ENCODE measurements at regions not wholly inside any gene's neighbourhood (a gene's known extent, or its start where the extent isn't known, plus 50 kb on each side); places are given as distances from the start of the nearest gene placed in this dataset.

DNA sequence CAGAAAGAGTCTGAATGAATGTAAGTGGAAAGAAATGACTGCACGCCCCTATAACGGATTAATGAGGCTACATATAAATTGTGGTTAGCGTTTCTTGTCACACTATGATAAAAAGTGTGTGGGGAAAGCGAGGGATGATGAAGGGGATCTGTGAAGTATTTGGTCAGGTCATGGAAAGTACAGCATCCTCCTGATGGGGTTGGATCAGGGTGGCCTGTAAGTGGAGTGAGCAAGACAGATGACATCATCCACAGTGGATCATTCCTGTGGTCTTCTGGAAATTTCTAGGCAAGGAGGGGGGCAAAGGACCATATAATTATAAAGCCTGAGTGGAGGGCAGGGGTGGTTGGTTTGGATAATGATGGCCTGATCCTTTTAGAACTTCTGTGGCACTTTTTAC, 606.0 kb downstream of the INHBA start:
- Histone ChIP-seq H3K4me1 (no peaks in the 10 kb centered on the region), H3K9me3 (no peaks in the 10 kb centered on the region), H3K36me3 (no peaks in the 10 kb centered on the region), H3K27ac (no peak overlapping the region), H3K4me3 (no peak overlapping the region), H3K27me3 (no peaks in the 10 kb centered on the region)
- intact Hi-C loops (cut with DNase I), result no loop called here
- ATAC-seq (peak; percentile 66), DNase-seq (no peak)
- TF ChIP-seq, protein P1, sequence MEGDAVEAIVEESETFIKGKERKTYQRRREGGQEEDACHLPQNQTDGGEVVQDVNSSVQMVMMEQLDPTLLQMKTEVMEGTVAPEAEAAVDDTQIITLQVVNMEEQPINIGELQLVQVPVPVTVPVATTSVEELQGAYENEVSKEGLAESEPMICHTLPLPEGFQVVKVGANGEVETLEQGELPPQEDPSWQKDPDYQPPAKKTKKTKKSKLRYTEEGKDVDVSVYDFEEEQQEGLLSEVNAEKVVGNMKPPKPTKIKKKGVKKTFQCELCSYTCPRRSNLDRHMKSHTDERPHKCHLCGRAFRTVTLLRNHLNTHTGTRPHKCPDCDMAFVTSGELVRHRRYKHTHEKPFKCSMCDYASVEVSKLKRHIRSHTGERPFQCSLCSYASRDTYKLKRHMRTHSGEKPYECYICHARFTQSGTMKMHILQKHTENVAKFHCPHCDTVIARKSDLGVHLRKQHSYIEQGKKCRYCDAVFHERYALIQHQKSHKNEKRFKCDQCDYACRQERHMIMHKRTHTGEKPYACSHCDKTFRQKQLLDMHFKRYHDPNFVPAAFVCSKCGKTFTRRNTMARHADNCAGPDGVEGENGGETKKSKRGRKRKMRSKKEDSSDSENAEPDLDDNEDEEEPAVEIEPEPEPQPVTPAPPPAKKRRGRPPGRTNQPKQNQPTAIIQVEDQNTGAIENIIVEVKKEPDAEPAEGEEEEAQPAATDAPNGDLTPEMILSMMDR (IDR thresholded peaks at IDR 0.05), result no peak

DNA sequence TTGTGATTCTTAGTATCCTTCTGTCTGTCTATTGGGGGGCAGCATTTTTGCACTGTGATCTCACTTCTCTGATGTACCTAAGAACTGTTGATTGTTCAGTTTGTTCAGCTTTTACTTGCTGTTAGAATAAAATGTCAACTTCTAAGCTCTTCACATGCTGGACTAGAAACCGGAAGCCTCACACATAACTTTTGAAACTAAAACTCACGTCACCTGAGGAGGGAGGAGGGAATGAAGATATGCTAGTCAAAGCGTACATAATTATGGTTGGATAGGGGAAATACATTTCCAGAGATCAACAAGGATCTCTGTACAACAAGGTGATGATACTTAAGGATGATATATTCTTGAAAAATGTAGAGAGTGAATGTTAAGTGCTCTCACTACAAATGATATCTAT, 609.7 kb downstream of the INHBA start:
- TF ChIP-seq, protein P1 (IDR thresholded peaks at IDR 0.05), result no peak
- Histone ChIP-seq H3K27me3 (no peaks in the 10 kb centered on the region), H3K27ac (no peak overlapping the region), H3K4me1 (no peaks in the 10 kb centered on the region), H3K9me3 (peaks cover 0 to 8% of the 10 kb centered on the region in 2 donors), H3K36me3 (no peaks in the 10 kb centered on the region), H3K4me3 (no peak overlapping the region)
- DNase-seq (no peak), ATAC-seq (no peak)
- intact Hi-C loops (cut with DNase I), result no loop called here

DNA sequence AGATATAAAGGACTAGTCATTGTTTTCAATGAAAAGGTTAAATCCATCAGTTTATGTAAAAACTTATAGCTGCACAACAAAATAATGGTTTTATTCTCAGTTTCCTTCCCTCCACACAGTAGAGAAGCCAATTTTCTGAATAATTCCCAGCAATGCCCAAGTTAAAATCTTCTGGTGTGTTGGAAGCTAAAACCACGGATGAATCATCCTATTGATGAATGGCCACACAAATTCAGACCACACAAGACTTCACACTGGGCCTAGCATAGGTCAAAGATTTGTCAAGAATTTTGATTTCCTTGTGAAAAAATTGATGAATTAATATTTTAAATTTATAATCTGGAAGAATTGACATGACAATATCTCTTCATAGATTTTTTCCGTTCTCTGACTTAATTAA, 617.6 kb downstream of the INHBA start:
- DNase-seq (no peak), ATAC-seq (no peak)
- H3K4me3 ChIP-seq, result no peak overlapping the region
- no peaks in the 10 kb centered on the region for H3K4me1 ChIP-seq
- no peaks in the 10 kb centered on the region for H3K27me3 ChIP-seq
- TF ChIP-seq, protein P1 (IDR thresholded peaks at IDR 0.05), result no peak
- H3K27ac ChIP-seq, result no peak overlapping the region
- peaks cover 0 to 13% of the 10 kb centered on the region in 2 donors for H3K9me3 ChIP-seq
- intact Hi-C loops (cut with DNase I), result no loop called here
- no peaks in the 10 kb centered on the region for H3K36me3 ChIP-seq

DNA sequence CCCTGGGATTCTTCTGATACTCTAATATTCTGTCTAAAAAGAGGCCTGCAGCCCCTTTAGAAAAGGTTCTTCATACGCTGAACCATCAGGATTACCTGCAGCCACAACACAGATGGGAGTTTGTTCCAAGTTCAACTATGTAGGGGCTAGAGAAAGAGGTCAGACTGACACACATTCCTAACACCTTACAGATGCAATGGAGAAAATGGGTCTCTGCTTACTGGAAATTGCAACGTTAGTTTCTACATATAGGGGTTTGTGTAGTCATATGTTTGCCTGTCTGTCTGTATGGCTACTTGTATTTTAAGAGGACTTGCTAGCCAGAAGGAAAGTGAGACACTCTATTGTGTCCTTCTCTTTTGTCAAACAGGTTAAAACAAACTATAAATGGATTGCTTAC, 618.5 kb downstream of the INHBA start:
- no peak overlapping the region for H3K4me3 ChIP-seq
- H3K4me1 ChIP-seq, result no peaks in the 10 kb centered on the region
- H3K9me3 ChIP-seq, result peaks cover 0 to 13% of the 10 kb centered on the region in 2 donors
- H3K27me3 ChIP-seq, result no peaks in the 10 kb centered on the region
- TF ChIP-seq, protein P1 (IDR thresholded peaks at IDR 0.05), result no peak
- DNase-seq (no peak), ATAC-seq (no peak)
- H3K27ac ChIP-seq, result no peak overlapping the region
- H3K36me3 ChIP-seq, result no peaks in the 10 kb centered on the region
- intact Hi-C loops (cut with DNase I), result no loop called here

DNA sequence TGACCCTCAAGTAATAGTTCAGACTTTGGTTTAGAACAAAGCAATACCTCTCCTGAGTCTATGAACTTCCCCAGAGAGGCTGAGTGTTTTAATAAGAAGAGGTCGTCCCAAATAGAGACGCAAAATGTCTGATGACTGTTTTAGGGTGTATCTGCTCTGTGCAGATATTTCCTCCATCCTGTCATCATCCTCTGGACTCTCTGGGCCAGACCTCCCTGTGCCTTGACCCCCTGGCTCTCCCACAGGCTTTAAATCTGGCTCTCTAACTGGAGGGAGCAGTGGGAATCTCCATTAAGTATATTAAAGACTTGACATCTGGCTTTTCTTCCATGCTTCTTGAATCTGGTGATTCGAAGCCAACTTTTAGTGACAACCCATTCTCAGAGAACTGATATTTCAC, 633.3 kb downstream of the INHBA start:
- no peak overlapping the region for H3K27ac ChIP-seq
- H3K9me3 ChIP-seq, result no peaks in the 10 kb centered on the region
- H3K27me3 ChIP-seq, result no peaks in the 10 kb centered on the region
- H3K4me3 ChIP-seq, result no peak overlapping the region
- no peaks in the 10 kb centered on the region for H3K36me3 ChIP-seq
- DNase-seq, result no peak
- H3K4me1 ChIP-seq, result no peaks in the 10 kb centered on the region
- intact Hi-C loops (cut with DNase I), result no loop called here
- TF ChIP-seq, protein P1 (IDR thresholded peaks at IDR 0.05), result no peak
- no peak for ATAC-seq

All from left lung (tissue), 4 donors.